ENCODE measurements at regions not wholly inside any gene's neighbourhood (a gene's known extent, or its start where the extent isn't known, plus 50 kb on each side); places are given as distances from the start of the nearest gene placed in this dataset.
A peak's percentile ranks its signal among the peaks of the same experiment; 100 is the strongest.

DNA sequence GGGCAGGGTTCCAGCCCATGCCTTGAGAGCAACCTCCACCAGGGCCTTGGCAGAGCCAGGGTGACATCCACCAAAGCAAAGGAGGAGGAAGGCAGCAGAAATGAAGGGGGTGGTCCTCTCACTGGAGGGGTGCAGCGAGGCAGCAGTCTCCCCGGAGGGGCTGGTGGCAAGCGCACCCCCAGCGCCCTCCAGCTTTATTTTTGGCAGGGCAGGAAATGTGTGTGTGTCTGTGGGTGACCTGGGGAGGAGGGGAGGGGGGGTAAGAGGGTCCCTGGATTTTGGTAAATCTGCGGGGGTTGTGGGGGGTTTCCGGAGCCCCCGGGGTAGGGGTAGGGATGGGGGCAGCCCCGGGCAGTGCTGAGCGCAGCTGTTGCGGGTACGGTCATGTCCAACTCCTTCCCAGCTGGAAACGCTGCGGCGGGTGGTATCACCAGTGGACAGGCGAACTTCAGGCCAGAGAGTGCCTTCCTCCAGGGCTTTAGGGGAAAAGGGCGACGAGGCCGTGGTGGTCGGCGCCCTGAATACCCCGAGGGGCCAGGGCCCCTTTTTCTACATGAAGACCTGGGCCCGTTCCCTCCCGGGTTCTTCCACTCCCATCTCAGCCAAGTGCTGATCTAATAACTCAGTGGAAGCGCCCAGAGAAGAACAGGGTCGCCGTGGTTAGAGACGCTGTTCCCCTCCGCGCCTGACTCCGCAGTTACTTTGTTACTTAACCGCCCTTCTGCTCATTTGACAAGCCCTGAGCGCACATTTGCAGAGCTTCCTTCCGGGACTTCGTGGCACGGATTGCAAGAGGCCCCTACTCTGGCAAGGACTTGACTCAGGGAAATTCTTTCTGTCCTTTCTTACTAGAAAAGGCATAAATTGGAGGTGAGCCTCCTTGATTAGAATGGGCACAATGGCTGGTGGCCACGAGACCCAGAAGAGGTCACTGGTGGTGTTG is 55.2 kb downstream of the FOS start:
- DNase-seq = no peak

DNA sequence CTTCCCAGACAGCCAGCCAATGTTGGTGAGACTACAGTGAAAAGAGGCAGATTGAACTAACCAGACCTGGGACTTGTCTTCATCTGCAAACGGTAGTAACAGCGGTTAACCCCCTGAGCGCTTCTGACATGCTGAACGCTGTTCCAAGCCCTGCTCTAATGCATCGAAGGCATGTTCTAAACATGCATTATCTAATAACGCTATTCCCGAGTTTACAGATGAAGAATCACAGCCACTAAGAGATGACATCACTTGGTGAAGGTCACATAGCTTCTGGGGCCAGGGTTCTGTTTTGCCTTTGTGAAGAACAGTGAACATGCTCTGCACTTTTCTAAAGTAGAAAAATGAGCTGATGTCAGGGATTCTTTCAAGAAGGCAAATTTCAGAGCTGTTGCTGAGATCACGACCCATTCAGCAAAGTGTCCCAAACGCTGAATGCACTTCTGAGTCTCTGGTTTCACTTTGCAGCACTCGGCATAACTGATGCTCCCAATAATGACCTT is 56.0 kb downstream of the FOS start:
- DNase-seq = no peak

DNA sequence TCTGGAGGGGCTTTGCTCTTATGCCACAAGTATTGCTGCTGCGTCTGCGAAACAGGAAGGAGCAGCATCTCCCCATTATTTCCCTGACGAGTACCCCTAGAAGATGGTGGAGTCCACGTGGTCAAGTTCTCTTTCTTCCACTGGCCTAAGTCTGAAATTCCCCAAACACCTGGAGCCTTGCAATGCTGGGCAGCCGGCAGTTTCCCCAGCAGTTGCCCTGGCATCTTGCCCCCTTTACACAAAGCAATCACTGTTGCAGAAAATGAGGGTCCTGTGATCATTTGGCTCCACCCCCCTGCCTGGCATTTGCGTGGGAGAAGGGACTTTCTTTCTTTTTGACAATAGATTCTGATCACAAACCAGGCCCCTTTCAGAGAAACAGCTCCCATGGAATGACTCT is 56.9 kb downstream of the FOS start:
- DNase-seq = peak; percentile 46

DNA sequence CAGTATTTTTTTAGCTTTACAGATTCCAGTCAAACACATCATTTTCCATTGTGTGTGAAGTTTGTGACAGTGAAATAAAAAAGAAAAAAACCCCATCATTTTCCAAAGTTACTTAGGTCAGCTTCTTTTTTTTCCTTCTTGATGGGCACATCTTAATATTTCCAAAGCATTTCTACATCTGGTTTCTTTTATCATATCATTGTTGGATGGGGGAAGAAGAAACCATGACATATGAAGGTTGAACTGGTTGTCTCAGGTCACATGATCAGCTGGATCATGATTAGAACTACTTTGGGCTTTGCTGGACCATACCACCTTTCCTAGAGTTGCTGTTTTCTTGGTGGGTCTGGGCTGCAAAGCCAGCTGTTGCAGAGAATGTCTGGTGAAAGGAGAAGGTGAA is 59.8 kb downstream of the FOS start:
- no peak for DNase-seq

DNA sequence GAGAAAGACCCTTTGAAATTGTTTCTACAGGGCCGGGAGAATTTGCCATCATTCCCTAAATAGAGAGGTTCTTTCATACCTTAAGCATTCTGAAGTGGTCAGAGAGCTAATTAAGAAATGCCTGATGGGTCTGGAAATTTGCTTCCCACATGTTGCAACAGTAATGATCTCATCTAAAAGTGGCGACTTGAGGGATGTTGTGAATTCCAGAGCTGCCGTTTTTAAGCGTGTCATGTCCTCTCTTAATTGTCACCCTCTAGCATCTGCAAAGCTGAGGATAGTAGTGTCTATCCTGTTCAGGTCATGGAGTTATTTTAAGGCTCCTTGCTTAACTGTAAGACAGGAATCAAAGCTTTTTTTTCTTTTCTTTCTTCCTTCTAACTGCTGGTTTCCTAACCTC is 60.4 kb downstream of the FOS start:
- DNase-seq = no peak

DNA sequence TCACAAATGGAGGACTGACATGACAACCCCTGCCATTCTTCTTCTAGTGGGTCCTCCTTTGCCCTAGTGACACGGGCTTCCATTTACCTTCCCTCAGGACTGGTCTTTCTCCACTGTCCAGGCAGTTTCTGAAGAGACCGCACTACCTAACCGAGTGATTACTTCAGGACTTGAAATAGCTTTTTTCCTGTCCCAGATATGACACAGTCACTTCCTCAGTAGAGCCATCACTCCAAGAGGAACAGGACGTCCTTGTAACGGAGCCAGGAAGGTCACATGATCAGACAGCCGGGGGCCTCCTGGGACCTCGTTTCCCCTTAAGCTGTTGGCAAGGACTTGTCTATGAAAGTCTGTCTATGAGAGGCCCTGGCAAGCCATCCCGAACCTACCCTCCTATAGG is 62.3 kb downstream of the FOS start:
- DNase-seq = peak; percentile 25

DNA sequence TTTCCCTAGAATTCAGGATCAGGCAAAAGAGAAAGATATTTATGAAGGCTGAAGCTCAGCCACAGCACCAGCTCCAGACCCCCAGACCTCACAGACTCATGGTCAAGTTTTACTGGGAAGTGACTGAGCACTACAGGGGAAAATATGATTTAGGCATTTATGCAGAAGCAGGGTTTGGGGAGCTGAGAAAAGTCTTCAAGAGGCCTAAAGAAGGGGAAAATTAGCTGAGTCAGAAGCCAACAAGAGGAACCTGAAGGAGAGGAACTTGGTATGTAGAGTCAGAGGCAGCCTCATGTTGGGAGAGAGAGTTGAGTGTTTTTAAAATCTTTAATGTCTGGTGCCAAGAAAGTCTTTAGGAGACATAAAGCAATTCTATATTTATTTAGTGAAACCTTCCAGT is 63.0 kb downstream of the FOS start:
- DNase-seq = no peak

DNA sequence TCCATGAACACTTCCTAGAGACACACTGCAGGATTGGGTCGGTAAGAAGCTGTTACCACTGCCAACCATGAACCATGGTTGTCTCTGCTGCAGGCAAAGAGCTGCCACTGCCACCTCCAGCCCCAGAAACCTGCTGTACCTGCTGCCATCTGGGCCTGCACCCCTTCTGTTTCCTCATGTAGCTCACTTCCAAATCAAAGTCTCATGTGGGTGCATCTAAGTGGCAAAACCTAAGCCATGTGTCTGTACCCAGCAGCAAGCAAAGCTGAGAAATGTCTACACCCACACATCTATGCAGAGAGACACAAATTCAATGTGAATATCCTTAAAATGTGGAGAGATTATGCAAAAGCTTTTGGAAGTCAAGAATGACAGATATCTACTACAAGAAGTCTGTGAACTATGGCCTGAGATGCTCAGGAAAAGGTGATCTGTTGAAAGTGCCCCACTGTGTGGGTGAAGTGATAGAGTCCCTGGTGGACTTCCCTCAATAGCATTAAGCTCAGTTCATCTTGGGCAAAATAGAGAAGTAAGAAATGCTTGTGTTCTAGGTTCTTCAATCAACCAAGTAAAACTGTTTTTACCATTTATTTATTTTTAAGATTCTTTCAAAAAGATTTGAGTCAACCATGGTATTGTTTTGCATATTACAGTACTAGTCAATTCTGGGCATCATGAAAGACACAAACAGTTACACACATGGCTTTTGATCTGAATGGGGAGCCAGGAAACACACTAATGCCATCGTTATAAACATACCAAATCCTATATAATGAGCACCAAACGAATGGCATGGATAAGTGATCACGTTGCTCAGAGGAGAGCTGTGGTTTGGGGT is 64.4 kb downstream of the FOS start:
- DNase-seq = no peak

DNA sequence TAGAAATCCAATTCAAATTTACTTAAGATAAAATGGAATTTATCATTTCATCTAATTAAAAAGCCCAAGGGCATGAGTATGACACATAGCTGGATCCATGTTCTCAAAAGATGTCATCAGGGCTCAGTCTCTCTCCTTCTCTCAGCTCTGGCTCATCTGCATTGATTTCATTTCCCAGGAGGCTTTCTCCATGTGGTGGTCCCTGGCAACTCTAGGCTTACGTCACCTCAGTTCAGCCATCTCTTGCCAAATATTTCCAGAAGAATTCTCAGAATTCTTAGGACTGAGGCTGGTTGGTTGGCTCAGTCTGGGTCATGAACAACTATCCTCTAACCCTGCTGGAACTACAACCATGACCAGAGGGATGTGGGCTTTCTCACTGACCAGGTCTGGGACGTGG is 65.3 kb downstream of the FOS start:
- DNase-seq = no peak

DNA sequence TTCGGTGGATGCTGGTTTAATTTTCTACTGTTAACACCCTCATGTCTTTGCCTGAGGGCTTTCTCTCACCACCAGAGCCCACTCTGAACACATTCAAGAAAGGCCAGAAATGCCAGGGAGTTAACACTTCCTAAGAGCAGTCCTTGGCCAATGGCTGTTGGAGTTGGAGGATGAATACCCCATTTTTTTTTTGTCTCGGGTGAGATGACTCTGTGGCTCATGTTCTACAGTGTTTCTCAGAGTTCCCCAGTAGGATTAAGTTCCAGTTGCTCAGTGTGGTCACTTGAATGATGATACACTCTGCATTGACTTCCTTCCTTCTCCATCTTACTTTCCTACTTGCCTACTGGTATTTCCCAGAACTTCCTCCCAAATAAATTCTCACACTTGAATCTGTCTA is 65.8 kb downstream of the FOS start:
- no peak for DNase-seq

DNA sequence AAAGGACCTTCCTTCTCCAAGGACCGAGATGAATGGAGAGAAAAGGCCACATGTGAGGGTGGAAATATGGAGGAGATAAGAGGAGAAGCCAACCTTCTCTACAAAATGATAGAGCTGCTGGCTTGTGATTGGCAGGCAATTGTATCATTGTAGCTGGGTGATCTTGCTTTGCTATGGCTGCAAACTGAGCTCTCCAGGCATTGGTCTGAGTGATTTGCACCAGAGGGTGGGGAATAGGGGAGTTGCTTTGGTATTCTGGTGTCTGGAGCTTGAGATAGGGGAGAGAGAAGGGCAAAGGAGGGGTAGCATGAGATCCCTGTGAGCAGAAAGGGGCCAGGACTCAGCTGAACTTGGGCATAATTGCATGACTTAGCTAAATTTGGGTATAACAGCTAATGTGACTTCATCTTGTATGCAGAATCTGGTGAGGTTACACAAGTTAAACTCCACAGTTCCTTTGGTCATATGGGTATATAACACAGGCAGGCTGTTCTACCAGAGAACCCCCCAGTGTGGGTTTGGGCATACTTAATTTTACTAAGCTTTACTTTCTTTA is 72.0 kb downstream of the FOS start:
- DNase-seq = no peak

DNA sequence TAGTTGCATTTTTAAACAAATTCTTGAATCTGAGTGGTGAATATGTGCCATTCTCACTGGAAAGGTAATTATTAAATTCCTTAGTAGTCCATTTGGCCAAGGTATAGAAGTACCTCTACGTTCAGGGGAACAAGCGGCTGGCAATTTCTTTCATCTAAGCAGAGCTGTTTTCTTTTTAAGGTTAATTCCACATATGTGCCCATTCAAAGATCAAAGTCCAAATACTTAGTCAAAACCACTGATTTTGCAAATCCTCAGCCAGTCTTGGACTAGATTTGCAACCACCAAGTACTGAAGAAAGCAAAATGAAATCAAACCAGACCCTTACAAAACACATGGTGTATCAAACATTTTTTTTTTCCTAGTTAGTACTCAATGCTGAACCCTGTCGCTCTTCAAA is 68.7 kb upstream of the JDP2 start:
- no peak for DNase-seq

DNA sequence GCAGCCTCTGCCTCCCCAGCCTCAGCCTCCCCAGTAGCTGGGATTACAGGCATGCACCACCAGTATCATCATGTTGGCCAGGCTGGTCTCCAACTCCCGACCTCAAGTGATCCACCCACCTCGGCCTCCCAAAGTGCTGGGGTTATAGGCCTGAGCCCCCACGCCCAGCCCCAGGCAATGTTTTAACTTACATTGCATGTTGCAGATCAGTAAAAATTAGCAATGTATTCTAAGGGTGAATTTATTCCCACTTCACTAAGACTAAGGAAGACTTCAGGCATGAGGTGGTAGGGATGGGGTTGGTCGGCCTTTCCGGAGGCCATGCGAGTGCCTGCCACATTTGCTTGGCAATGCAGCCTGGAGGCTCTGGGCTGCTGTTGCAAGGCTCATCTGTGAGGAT is 66.8 kb upstream of the JDP2 start:
- no peak for DNase-seq

DNA sequence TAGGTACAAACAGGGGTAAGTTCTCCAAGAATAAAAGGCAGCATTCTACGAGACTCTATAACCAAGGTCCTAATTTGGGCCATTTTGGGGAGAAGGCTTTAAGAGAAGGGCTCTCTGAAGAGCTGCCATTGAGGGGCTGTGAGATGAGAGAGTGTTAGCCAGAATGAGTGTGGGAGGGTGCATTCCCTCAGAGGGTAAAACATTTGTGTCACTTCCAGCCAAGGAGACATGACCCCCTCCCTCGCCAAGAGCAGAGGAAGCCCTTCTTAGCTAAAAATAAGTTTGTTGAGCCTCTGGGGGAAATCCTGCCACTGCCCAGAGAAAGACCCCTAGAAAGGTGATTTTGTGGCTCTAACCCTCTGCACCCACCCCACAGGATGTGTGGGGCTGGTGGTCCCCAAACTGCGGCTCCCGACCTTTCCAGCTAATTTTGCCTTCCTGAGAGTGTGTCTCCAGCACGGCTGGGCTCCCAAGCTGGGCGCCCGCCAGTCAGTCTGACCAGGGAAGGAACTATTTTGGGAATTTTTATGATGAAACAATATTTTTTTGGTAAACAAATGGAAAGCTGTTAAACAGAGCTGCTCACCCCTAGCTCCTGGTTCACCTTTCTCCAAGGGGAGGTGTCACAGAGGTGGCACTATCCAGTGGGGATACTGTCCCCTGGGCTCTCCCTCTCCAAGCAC is 65.9 kb upstream of the JDP2 start:
- DNase-seq = no peak

DNA sequence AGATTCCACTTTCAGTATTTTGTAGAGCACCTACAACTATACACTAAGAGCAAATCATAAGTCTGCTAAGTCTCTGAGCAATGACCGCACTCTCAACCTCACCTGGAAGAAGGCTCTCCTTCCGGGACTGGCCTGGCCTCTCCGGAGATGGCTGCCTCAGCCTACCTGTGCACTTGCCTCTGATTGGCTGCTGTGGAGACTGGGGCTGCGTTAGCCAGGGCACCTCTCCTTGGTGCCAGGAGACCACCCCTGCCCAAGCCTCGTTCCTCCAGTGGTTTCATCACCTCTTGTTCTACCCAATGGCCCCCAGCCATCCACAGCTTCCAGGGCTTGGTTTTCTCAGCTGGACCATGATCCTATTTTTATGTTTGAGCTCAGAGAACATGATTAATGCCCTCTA is 64.7 kb upstream of the JDP2 start:
- no peak for DNase-seq

DNA sequence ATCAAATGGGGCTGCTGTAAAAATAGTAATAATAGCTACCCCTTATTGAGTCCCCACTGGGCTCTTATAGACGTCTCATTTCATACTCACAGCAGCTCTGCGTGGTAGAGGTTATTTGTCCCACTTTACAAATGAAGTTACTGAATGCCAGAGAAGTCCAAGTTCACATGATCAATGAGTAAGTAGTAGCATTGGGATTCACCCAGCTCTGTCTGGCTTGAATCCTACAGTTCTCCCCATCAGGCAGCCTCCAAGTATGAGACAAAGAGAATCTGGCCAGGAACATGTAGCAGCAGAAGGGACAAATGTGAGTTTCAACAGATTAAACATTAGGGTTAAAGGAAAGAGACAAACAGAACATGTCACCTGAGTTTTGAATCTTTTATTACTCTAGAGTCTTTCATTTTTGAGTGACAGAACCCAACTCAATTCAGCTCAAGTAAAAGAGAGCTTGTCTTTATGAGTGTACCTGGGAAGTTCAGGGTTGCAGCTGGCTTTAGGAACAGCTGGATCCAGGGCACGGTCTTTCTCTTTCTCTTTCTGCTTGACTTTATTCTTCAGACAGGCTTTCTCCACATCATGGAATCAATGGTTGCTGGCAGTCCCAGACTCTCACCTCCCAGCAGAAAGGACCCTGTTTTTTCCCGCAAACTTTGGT is 64.1 kb upstream of the JDP2 start:
- DNase-seq = no peak

DNA sequence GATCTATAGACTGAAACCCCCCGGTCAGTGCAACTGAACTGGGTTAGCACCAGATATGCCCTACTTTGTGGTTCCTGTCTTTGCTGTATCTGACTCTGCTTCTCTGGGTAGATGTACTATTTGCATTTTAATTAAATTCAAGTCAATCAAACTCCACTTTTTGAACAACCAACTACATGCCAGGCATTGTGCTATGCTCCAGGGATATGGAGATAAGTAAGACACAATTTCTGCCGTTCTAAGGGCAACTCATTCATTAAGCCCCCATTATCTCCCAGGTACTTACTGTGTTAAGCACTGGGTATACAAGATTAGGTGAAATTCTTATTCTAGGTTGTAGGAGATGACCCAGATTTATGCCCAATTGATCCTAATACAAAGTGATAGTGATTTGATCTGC is 62.7 kb upstream of the JDP2 start:
- no peak for DNase-seq

DNA sequence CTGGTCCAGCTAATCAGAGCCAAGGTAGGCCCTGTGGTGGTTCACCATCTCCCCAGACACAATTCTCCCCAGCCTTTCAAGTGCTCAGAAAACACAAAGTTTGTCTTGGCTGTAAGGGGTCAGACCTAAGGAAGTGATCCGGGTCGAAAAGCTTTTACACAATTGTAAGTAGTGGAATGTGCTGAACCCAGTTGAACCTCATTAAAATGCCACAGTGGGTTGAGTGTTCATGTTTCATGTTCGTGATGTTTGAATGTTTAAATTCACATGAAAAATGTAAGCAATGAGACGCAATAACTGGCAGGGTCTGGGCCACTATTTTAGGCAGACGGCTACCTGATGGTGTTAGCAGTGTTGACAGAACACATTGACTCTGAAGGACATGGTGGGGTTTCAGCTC is 60.9 kb upstream of the JDP2 start:
- DNase-seq = no peak

DNA sequence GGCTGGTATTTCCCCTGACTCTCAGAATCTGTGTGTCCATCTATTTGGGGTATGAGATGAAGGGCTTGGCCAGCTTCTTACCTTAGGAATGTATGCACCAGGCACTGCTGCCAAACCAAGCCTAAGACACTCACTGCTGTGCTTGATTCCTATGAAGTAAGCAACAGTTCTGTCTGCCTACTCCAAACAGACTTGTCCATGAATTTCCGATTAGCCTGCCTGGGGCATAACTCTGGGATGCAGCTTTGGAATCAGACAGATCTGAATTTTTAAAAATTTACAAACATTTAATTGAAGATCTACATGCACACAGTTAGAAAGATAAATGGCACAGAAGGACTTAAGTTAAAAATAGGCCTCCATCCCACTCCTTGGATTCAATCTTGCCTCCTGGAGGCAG is 59.5 kb upstream of the JDP2 start:
- no peak for DNase-seq

DNA sequence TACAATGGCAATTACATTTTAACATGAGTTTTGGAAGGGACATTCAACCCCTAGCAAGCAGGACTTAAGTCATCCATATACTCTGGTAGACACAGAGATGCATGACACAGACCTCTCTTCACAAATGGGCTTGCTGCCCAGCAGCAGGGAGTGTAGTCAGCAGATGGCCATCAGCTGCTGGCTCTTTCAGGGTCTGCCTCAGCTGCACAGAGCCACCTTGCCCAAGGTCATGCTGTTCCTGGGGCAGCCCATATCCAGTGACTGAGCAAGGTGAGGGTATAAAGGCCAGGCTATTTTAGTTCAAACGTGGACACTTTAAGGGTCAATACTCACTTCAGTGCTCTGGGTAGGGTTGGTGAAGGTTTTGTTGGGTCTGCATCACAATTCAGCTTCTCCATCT is 58.3 kb upstream of the JDP2 start:
- no peak for DNase-seq

DNA sequence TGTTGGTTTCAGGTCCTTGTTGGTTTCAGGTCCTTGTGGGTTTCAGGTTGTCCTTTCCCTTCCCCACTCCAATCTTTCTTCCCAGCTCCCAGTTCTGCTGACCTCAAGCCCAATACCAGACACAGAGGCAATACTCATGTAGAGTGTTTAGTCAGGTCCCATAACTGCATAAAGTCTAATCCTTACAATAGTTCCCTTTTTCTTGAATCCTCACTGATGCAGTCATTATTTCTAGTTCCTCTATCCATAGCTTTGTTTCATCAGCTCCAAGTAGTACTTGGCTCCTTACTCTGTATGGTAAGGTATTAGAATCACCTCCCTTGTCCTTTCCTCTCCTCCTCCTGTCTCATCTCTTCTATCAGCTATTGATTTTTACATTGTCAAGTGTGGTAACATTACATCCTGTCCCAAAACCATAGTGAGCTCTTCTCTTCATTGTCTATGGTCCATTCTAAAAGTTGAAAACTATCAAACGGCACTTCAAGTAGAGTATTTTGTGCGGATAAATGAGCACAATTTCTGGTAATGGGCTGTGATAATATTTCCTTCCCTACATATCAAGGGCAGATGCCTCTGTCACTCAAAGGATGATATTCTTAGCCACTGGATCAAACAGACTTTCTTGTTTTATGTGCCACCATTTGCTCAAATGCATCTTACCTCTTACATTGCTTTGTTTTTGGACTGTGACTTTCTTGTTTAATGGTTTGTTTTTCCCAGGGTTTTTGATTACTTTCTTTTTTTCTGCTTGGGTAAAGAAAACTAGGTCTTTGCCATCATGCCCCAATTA is 57.2 kb upstream of the JDP2 start:
- no peak for DNase-seq

DNA sequence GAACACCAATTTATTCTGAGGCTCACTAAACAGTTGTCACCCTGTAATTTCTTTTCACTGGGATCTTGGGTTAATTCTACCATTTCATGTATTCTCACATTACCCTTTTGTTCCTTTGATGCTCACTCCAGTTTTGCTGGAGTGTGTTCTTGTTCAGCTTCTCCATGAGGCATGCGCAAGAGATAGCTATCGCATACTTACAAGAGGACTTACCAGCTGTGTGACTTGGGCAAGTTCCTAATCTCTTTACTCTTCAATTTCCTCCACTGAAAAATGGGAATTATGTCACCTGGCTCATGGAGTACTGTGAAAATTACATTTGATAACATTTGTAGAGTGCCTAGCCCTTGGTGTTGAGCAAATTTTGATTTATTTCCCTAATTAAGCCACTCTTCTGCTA is 56.5 kb upstream of the JDP2 start:
- DNase-seq = no peak
